GM18499 (cell line): ENCODE measurements at regions not wholly inside any gene's neighbourhood (a gene's known extent, or its start where the extent isn't known, plus 50 kb on each side); places are given as distances from the start of the nearest gene placed in this dataset.
"Not testable (repeated sequence)": the region's sequence is repeated elsewhere in the genome, so short reads cannot be mapped to it uniquely, and the experiment has no call there.

Experiments used
- ATAC-seq: cut with Tn5 transposase; IDR thresholded peaks from one replicate; pipeline ENCODE4 v1.9.1; 2021; ENCODE audit warnings: moderate number of reproducible peaks; ENCODE audit not compliant: insufficient read depth, unreplicated experiment

GRCh38 chr10:4285121-4285520 is 500.1 kb upstream of the KLF6 start:
- no peak for ATAC-seq

GRCh38 chr10:4283846-4284610 is 499.0 kb upstream of the KLF6 start:
- ATAC-seq: no peak

- no peak for ATAC-seq
These were observed 497.5 kb upstream of the KLF6 start for GRCh38 chr10:4282496-4282895.

GRCh38 chr10:4281190-4281825 is 496.3 kb upstream of the KLF6 start:
- no peak for ATAC-seq

- no peak for ATAC-seq
These were observed 495.6 kb upstream of the KLF6 start for GRCh38 chr10:4280461-4281189.

- no peak for ATAC-seq
These were observed 494.6 kb upstream of the KLF6 start for GRCh38 chr10:4279655-4280054.

- ATAC-seq: no peak
These were observed 493.2 kb upstream of the KLF6 start for GRCh38 chr10:4278186-4278585.

- ATAC-seq: no peak
These were observed 491.1 kb upstream of the KLF6 start for GRCh38 chr10:4276151-4276550.

GRCh38 chr10:4274671-4275070 is 489.7 kb upstream of the KLF6 start:
- not testable (repeated sequence) for ATAC-seq

GRCh38 chr10:4271193-4271592 is 486.2 kb upstream of the KLF6 start:
- no peak for ATAC-seq

- no peak for ATAC-seq
These were observed 485.1 kb upstream of the KLF6 start for GRCh38 chr10:4270116-4270515.

GRCh38 chr10:4268490-4268889 is 483.5 kb upstream of the KLF6 start:
- ATAC-seq: not testable (repeated sequence)

- ATAC-seq: no peak
These were observed 482.2 kb upstream of the KLF6 start for GRCh38 chr10:4267086-4267773.

GRCh38 chr10:4266416-4267085 is 481.5 kb upstream of the KLF6 start:
- ATAC-seq: no peak

GRCh38 chr10:4265964-4266363 is 481.0 kb upstream of the KLF6 start:
- ATAC-seq: no peak

GRCh38 chr10:4264209-4264865 is 479.3 kb upstream of the KLF6 start:
- ATAC-seq: no peak

- ATAC-seq: no peak
These were observed 478.6 kb upstream of the KLF6 start for GRCh38 chr10:4263601-4263921.

GRCh38 chr10:4262870-4263600 is 478.0 kb upstream of the KLF6 start:
- ATAC-seq: no peak

- no peak for ATAC-seq
These were observed 477.4 kb upstream of the KLF6 start for GRCh38 chr10:4262449-4262848.
